ENCODE measurements at regions not wholly inside any gene's neighbourhood (a gene's known extent, or its start where the extent isn't known, plus 50 kb on each side); places are given as distances from the start of the nearest gene placed in this dataset.

DNA sequence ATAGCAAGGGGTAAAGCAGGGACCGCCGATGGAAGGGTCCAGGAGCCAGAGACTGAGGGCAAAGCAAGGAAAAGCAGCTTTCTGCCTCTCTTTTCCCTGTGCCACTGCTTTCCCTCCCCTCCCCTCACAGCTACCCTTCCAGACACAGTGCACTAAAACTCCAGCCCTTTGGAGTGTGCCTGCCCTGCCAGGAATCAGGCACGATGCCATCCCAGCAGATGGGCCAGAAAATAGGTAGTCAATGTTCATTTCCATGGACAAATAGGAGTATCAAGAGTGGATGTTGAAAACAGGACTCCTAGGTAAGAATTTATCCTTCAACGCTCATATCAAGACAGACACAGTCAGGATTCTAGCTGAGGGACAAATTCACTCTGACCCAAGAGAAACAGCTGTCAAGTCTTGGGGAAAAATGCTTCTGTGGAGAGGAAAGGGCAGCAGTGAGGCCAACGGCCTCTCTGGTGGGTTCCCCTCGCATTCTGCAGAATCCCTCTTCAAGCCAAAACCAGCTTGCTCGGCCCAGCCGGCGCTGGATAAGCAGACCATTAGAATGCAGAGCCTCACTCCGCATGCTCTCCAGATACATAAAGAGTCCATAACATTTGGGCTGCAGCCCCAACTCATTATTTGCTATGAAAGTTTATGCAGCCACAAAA lies 138.0 kb downstream of the CAAP1 start:
- intact Hi-C loops (cut with micrococcal nuclease): no loop called here
- H3K36me3 Mint-ChIP-seq (ENCODE audit: low read depth): no peaks in the 10 kb centered on the region
- H3K4me3 Mint-ChIP-seq: no peak overlapping the region
- no peak overlapping the region for H3K27ac Mint-ChIP-seq
- CTCF ChIA-PET: interaction anchor here (0.5 to 1.1 kb wide), 2 partner anchors 8 to 208 kb away, joined by 3 read pairs; no protein-coding TSS in a partner anchor
- peaks cover 6% of the 10 kb centered on the region for H3K27me3 Mint-ChIP-seq (ENCODE audit: low read depth)
- H3K4me1 Mint-ChIP-seq (ENCODE audit: low read depth): no peaks in the 10 kb centered on the region
- no peaks in the 10 kb centered on the region for H3K9me3 Mint-ChIP-seq
- no peak for DNase-seq

DNA sequence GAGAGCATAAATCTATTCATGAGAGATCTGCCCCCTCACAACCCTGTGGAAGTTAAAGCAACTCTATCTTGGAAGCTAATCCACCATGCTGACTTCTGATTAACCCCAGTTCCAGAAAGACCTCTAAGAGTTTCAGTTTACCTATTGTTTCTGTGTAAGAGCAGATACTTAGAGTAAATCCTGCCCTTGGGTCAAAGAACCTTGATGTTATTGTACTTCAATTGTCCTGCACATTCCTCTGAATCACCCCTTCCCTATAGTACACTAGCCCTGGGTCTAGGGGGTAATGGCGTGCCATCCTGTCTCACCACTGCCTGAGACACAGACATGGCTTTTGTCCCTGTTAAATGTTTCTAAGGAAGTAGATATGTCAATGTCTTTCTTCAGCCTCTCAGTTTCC lies 138.6 kb downstream of the CAAP1 start:
- Mint-ChIP-seq H3K9me3 (no peaks in the 10 kb centered on the region), H3K36me3 (ENCODE audit: low read depth) (no peaks in the 10 kb centered on the region), H3K27ac (no peak overlapping the region), H3K4me1 (ENCODE audit: low read depth) (no peaks in the 10 kb centered on the region), H3K27me3 (ENCODE audit: low read depth) (peaks cover 6% of the 10 kb centered on the region), H3K4me3 (no peak overlapping the region)
- CTCF ChIA-PET: no interaction called here
- DNase-seq: no peak
- intact Hi-C loops (cut with micrococcal nuclease): no loop called here

DNA sequence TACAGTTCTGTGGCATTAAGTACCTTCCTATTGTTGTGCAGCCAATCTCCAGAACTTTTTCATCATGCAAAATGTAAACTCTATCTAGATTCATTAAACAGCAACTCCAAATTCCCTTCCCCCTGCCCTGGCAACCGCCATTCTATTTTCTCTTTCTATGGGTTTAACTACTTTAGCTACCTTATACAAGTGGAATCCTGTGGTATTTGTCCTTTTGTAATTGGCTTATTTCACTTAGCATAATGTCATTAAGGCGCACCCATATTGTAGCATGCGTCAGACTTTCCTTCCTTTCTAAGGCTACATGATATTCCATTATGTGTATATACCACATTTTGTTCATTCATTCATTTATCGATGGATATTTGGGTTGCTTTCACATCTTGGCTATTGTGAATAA lies 142.4 kb downstream of the CAAP1 start:
- Mint-ChIP-seq H3K27ac (no peak overlapping the region), H3K9me3 (no peaks in the 10 kb centered on the region), H3K27me3 (ENCODE audit: low read depth) (peaks cover 1% of the 10 kb centered on the region), H3K4me3 (no peak overlapping the region), H3K36me3 (ENCODE audit: low read depth) (no peaks in the 10 kb centered on the region), H3K4me1 (ENCODE audit: low read depth) (no peaks in the 10 kb centered on the region)
- intact Hi-C loops (cut with micrococcal nuclease): no loop called here
- CTCF ChIA-PET: no interaction called here
- DNase-seq: no peak

DNA sequence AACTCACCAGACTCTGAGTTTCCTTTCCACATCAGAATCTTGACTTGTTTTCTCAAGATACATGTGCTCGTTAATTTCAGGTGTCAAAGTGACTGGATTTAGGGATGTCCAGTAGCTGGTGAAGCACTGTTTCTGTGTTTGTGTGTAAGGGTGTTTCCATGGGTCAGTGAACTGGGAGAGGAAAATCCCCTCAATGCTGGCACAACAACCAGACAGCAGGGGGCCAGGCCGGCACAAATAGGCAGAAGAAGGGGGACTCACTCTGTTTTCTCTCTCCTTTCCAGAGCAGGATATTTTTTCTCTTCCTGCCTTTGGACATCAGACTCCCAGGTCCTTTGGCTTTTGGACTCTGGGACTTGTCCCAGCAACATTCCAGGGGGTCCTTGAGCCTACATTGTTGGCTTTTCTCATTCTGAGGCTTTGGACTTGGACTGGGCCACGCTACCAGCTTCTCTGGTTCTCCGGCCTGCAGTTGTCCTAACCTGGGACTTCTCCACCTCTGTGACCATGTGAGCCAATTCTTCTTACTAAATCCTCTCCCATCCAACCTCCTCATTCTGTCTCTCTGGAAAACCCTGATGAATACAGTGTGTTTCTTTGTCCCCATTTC lies 144.0 kb downstream of the CAAP1 start:
- no peaks in the 10 kb centered on the region for H3K9me3 Mint-ChIP-seq
- no peak overlapping the region for H3K4me3 Mint-ChIP-seq
- no peak overlapping the region for H3K27ac Mint-ChIP-seq
- CTCF ChIA-PET: interaction anchor here (0.9 kb wide), 1 partner anchor 144 kb away, joined by 3 read pairs; the partner anchor contains the start of gene CAAP1
- H3K4me1 Mint-ChIP-seq (ENCODE audit: low read depth): no peaks in the 10 kb centered on the region
- no peak for DNase-seq
- no peaks in the 10 kb centered on the region for H3K36me3 Mint-ChIP-seq (ENCODE audit: low read depth)
- peaks cover 1% of the 10 kb centered on the region for H3K27me3 Mint-ChIP-seq (ENCODE audit: low read depth)
- intact Hi-C loops (cut with micrococcal nuclease): no loop called here

DNA sequence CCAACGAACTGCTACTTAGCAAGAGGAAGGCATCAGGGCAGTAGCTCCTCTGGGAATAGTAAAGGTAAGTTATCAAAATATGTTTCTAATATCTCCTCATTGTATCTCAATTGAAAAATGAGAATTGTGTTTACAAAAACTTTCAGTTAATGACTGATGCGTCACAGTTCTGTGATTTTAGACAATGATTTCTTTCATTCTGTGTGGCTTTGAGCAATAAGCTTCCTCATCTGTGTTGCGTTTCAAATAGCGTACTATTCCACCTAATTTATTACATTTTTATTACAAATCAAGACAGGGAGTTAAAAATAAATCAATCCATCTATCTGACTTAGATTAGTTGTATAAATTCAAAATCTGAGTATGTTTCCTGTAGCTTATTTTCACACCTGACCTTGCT lies 145.0 kb downstream of the CAAP1 start:
- intact Hi-C loops (cut with micrococcal nuclease): no loop called here
- CTCF ChIA-PET: interaction anchor here (0.6 kb wide), 1 partner anchor 18 kb away, joined by 5 read pairs; no protein-coding TSS in a partner anchor
- no peaks in the 10 kb centered on the region for H3K4me1 Mint-ChIP-seq (ENCODE audit: low read depth)
- H3K27ac Mint-ChIP-seq: no peak overlapping the region
- H3K9me3 Mint-ChIP-seq: no peaks in the 10 kb centered on the region
- H3K36me3 Mint-ChIP-seq (ENCODE audit: low read depth): no peaks in the 10 kb centered on the region
- no peak for DNase-seq
- no peak overlapping the region for H3K4me3 Mint-ChIP-seq
- H3K27me3 Mint-ChIP-seq (ENCODE audit: low read depth): peaks cover 6% of the 10 kb centered on the region

DNA sequence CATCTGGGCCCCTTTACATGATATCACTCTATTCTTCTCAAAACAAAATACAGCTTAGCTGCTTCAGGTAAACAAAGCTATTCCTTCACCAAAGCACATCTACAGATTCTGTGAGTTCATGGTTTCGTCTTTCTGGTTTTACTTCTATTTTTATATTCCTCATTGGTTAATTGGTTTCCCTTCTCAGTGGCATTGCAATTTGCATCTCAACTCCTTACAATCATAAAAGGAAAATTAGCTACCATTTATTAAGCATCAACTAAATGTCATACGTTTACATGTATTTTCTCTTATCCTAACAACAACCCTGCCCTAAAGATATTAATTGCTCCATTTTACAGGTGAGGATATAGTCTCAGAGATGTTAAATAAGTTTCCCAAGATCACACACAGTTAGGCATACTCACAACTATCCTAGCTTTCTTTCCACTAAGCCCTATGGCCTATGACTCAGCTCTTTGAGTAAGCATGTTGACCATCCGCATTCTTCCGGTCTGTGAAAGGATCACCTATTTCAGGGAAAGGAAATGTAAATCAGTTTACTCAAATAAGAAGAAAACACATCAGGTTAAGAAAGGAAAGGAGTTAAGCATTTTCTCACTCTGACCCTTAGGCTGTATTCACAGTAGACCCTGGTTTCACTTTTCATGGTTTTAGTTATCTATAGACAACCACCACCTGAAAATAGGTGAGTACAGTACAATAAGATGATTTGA lies 146.1 kb downstream of the CAAP1 start:
- H3K4me1 Mint-ChIP-seq (ENCODE audit: low read depth): no peaks in the 10 kb centered on the region
- peaks cover 6% of the 10 kb centered on the region for H3K27me3 Mint-ChIP-seq (ENCODE audit: low read depth)
- intact Hi-C loops (cut with micrococcal nuclease): no loop called here
- H3K36me3 Mint-ChIP-seq (ENCODE audit: low read depth): no peaks in the 10 kb centered on the region
- CTCF ChIA-PET: interaction anchor here (1.2 kb wide), 1 partner anchor 9 kb away, joined by 3 read pairs; no protein-coding TSS in a partner anchor
- no peak for DNase-seq
- no peak overlapping the region for H3K4me3 Mint-ChIP-seq
- H3K9me3 Mint-ChIP-seq: no peaks in the 10 kb centered on the region
- no peak overlapping the region for H3K27ac Mint-ChIP-seq

DNA sequence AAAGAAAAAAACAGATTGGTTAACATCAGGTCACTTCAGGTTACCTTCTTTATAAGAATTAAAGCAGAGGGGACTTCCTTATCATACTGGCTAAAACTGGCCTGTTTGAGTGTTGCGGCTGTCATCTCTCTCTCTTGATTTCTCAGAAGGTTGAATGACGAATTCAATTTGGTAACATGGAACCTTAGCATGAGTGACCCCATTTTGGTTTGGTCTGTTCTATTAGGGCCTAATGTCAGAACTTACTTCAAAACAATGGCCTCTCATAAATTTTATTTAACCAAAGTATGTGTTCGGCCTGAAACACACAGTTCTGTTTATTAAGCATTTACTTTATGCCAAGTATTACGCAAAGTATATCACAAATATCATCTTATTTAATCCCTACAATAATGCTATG lies 147.5 kb downstream of the CAAP1 start:
- no peaks in the 10 kb centered on the region for H3K4me1 Mint-ChIP-seq (ENCODE audit: low read depth)
- CTCF ChIA-PET: no interaction called here
- H3K9me3 Mint-ChIP-seq: no peaks in the 10 kb centered on the region
- no peak overlapping the region for H3K4me3 Mint-ChIP-seq
- peaks cover 9% of the 10 kb centered on the region for H3K27me3 Mint-ChIP-seq (ENCODE audit: low read depth)
- intact Hi-C loops (cut with micrococcal nuclease): no loop called here
- DNase-seq: no peak
- no peak overlapping the region for H3K27ac Mint-ChIP-seq
- H3K36me3 Mint-ChIP-seq (ENCODE audit: low read depth): no peaks in the 10 kb centered on the region

DNA sequence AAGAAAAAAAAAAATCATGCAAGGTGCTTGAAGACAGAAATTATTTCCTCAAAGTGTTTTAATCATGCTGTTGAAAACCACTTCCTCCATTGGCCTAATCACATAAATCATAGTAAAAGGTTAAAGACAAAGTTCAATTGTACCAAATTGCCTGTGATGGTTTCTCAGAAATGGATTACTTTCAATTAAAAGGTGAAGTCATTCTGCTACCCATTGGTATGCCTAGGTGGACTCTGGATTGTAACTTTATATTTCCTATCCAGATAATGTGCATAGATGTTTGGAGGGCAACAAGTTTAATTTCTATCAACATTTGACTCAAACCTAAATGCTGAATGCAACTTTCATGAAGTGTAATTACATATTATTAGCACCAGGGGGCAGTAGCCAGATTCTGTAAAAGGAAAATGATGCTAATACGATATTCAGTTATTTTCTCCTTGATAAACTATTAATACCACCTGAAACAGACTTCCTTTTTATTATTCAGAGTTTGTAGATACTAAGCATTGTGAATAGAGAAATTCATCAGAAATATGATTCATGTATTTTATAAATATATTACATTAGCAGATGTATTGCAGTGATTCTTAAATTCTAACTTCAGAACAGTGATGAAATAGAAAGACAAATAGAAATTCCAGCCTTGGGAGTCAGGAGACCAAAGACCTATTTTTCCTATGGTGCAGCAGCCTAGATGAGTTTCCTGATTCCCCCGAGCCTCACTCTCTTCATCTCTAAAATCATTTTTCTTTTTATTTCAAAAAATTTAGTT lies 148.2 kb downstream of the CAAP1 start:
- Mint-ChIP-seq H3K9me3 (peaks cover 4% of the 10 kb centered on the region), H3K4me3 (no peak overlapping the region), H3K27ac (no peak overlapping the region), H3K4me1 (ENCODE audit: low read depth) (no peaks in the 10 kb centered on the region), H3K36me3 (ENCODE audit: low read depth) (no peaks in the 10 kb centered on the region), H3K27me3 (ENCODE audit: low read depth) (peaks cover 9% of the 10 kb centered on the region)
- intact Hi-C loops (cut with micrococcal nuclease): loop anchor here (1.0 kb wide), 3 partner anchors 112 to 532 kb away; no protein-coding TSS in a partner anchor
- no peak for DNase-seq
- CTCF ChIA-PET: no interaction called here

DNA sequence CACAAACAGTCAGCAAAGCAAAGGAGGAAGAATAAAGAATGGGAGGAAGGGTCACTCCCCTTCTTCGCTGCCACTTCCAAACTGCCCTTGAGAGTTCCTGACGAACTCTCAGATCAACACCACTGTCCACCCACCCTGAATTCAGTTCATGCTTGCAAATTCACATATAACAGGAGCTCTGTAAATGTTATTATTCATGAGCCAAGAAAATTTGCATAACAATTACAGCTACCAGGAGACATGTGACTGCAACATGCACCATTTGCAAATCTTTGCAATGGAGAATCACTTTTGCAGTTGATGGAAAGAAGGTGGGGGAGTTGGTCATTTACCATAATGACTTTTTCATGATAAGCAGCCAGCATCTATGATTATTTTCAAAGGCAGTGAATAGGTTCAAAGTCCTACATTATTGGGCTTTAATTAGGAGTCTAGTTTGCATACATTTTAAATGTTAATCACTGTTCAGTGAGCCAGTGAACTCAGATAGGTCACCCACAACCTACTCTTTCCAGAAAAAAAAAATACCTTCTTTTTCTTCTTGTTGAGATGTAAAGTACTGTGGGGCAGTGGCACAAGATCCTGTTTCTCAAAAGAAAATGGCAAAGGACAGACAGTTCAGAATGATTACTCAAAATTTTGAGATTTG lies 149.7 kb downstream of the CAAP1 start:
- no peak for DNase-seq
- H3K27ac Mint-ChIP-seq: no peak overlapping the region
- H3K27me3 Mint-ChIP-seq (ENCODE audit: low read depth): peaks cover 10% of the 10 kb centered on the region
- H3K9me3 Mint-ChIP-seq: peaks cover 15% of the 10 kb centered on the region
- CTCF ChIA-PET: interaction anchor here (1.6 kb wide), 1 partner anchor 16 kb away, joined by 5 read pairs; no protein-coding TSS in a partner anchor
- H3K36me3 Mint-ChIP-seq (ENCODE audit: low read depth): no peaks in the 10 kb centered on the region
- H3K4me3 Mint-ChIP-seq: no peak overlapping the region
- H3K4me1 Mint-ChIP-seq (ENCODE audit: low read depth): no peaks in the 10 kb centered on the region
- intact Hi-C loops (cut with micrococcal nuclease): no loop called here

DNA sequence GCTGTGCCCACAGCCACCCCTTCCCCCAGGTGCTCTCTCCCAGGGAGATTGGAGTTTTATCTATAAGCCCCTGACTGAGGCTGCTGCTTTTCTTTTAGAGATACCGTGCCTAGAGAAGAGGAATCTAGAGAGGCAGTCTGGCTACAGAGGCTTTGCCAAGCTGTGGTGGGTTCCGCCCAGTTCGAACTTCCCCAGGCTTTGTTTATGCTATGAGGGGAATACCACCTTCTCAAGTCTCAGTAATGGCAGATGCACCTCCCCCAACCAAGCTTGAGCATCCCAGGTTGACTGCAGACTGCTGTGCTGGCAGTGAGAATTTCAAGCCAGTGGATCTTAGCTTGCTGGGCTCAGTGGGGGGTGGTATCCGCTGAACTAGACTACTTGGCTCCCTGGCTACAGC lies 157.4 kb downstream of the CAAP1 start:
- intact Hi-C loops (cut with micrococcal nuclease): no loop called here
- peaks cover 32% of the 10 kb centered on the region for H3K9me3 Mint-ChIP-seq
- no peak overlapping the region for H3K27ac Mint-ChIP-seq
- H3K4me3 Mint-ChIP-seq: no peak overlapping the region
- H3K27me3 Mint-ChIP-seq (ENCODE audit: low read depth): peaks cover 19% of the 10 kb centered on the region
- CTCF ChIA-PET: no interaction called here
- no peaks in the 10 kb centered on the region for H3K4me1 Mint-ChIP-seq (ENCODE audit: low read depth)
- H3K36me3 Mint-ChIP-seq (ENCODE audit: low read depth): peaks cover 1% of the 10 kb centered on the region
- DNase-seq: no peak

DNA sequence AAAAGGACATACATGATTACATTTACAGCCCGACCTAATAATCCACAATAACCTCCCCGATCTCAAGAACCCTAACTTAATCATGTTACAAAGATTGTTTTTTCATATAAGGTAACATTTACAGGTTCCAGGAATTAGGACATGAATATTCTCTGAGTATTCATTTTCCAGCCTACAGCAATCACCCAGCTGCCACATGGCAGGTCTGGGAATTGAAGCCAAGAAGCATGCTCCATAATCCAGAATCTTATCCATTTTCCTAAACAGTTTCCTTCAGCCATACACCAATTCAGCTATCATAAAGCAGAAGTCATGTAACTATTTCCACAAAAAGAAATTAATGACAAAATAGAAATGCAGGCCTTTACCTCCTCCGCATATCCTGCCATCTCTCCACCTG lies 163.4 kb downstream of the CAAP1 start:
- intact Hi-C loops (cut with micrococcal nuclease): no loop called here
- Mint-ChIP-seq H3K27me3 (ENCODE audit: low read depth) (peaks cover 2% of the 10 kb centered on the region), H3K36me3 (ENCODE audit: low read depth) (no peaks in the 10 kb centered on the region), H3K4me3 (no peak overlapping the region), H3K9me3 (peaks cover 9% of the 10 kb centered on the region), H3K27ac (no peak overlapping the region), H3K4me1 (ENCODE audit: low read depth) (no peaks in the 10 kb centered on the region)
- no peak for DNase-seq
- CTCF ChIA-PET: no interaction called here

DNA sequence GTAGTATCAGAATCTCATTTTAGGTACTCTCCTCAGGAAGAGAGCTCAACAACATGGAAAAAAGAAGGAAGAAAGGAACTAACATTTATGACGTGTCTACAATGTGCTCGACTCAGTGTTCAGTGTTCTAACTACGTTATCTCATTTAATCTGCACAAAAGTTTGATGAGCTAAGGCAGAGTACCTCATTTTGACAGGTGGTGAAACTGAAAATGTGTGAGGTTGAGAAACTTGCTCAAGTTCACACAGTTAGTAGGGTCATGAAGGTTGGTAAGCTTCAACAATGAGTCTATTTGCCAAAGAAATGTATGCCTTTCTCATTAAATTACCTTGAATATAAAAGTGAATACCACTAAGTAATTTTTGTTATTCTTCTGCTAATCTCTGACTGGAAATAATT lies 165.1 kb downstream of the CAAP1 start:
- no peak overlapping the region for H3K4me3 Mint-ChIP-seq
- CTCF ChIA-PET: no interaction called here

More for the DNA sequence above, 165.1 kb downstream of the CAAP1 start:
- intact Hi-C loops (cut with micrococcal nuclease): no loop called here
- no peak overlapping the region for H3K27ac Mint-ChIP-seq
- DNase-seq: no peak
- H3K27me3 Mint-ChIP-seq (ENCODE audit: low read depth): no peaks in the 10 kb centered on the region
- no peaks in the 10 kb centered on the region for H3K4me1 Mint-ChIP-seq (ENCODE audit: low read depth)
- H3K36me3 Mint-ChIP-seq (ENCODE audit: low read depth): no peaks in the 10 kb centered on the region
- peaks cover 3% of the 10 kb centered on the region for H3K9me3 Mint-ChIP-seq

Data from activated naive CD4-positive, alpha-beta T cell treated with anti-CD3 and anti-CD28 coated beads for 36 hours (primary cell).